ENCODE measurements at regions not wholly inside any gene's neighbourhood (a gene's known extent, or its start where the extent isn't known, plus 50 kb on each side); places are given as distances from the start of the nearest gene placed in this dataset.

DNA sequence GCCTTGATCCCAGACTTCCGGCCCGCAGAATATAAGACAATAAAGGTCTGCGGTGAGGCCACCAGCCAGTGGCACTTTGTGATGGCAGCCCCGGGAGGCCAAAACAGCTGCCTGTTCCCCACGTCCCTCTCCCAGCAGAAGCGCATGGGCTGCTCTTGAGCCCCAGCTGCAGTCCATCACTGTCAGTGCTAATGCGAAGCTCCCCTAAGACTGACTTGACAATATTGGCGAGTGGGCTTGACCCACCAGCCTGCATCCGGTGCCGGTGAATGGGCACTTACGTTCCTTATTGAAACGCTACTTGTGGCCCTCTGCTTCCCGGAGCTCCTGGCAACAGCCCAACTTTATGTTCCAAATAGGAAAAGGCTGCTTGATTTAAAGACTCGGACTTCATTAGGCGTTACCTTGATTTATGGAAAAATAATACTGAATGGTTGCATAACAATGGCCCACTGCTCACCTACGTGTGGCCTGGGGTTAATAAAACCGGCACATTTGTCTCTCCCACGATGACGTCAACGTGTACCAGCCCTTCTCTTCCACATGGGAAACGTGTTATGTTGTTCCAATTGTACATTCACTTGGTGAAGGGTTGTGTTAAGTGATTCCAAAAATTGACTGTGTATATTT lies 93.4 kb upstream of the SEPTIN5 start:
- no peak for DNase-seq (ENCODE audit: extremely low read depth in 1 of 2, low read depth in 1 of 2)

DNA sequence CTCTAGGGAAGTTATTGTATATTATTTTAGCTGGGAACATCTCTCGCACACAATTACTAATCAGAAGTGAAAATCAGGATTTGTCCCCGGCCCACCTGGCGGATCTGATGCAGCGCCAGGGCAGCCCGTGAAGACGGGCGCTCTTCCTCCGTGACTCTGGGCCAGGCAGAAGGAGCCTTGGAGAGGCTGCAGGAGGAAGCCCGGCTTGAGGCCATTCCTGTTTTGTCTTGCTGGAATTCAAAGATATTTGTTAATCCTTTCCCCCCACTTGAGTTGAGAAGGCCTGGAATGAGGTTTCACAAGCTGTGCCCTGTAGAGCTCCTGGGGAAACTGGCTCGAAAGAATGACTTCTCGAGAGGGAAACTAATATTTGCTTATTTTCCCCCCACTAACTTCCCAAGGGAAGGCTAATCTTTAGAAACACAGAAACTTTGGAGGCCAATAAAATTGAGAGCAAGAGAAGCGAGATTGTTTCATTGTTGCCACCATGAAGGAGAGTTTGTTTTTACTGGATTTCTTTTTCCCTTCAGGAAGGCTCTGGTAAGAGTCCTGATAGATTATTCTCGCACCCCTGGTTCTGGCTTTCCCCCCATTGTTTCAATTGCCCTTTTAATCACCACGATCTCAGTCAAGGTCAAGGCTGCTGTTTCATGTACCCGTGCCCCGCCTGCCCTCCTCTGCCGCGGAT lies 92.8 kb upstream of the SEPTIN5 start:
- DNase-seq (ENCODE audit: extremely low read depth in 1 of 2, low read depth in 1 of 2): no peak

DNA sequence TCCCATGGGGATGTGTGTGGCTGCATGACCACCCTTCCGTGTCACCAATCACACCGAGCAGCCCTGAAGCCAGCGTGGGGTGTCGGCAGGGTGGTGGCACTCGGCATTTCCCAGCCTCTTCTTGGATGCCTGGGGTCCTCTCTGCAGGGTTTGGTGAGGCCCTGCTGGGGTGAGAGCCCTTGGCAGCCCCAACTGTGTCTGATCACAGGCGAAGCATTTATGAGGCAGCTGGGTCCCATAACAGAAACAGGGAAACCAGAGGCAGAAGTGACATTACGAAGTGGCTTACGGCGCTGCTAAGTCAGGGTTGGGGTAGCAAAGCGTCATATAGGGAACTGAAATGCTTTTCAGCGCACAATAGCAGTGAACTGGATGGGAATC lies 92.3 kb upstream of the SEPTIN5 start:
- no peak for DNase-seq (ENCODE audit: extremely low read depth in 1 of 2, low read depth in 1 of 2)

GRCh38 chr22:19625331-19626041 lies 88.8 kb upstream of the SEPTIN5 start:
- DNase-seq (ENCODE audit: extremely low read depth in 1 of 2, low read depth in 1 of 2): no peak

DNA sequence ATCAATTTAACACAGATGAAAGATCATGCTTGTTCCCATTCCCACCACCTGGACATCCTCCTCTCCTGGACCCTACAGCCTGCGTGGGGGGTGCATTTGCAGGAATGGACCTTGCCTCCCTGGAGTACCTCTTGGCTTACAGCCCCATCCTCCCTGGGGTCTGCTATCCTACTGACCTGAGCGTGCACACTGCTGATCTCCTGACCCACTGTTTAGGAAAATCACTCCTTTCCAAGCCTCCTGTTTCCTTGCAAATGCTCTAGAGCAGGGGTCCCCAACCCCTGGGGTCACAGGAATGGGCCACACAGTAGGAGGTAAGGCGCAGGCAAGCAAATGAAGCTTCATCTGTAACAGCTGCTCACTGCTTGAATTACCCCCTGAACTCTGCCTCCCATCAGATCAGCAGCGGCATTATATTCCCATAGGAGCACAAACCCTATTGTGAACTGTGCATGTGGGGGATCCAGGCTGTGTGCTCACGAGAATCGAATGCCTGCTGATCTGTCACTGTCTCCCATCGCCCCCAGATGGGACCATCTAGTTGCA lies 88.2 kb upstream of the SEPTIN5 start:
- DNase-seq (ENCODE audit: extremely low read depth in 1 of 2, low read depth in 1 of 2): no peak

DNA sequence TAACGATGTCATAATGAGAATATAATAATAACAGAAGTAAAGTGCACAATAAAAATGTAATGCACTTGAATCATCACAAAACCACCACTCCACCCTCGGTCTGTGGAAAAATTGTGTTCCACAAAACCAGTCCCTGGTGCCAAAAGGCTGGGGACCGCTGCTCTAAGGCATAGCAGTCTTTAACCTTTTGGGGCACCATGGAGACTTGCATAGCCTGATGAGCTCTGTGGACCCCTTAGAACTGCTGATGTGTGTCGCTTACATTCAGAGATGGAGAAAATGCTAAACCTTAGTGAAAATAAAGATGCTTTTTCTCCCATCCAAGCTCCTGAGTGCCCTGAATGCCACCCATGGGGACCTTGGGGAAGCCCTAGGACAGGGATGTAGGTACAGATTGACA lies 87.6 kb upstream of the SEPTIN5 start:
- DNase-seq (ENCODE audit: extremely low read depth in 1 of 2, low read depth in 1 of 2): no peak

DNA sequence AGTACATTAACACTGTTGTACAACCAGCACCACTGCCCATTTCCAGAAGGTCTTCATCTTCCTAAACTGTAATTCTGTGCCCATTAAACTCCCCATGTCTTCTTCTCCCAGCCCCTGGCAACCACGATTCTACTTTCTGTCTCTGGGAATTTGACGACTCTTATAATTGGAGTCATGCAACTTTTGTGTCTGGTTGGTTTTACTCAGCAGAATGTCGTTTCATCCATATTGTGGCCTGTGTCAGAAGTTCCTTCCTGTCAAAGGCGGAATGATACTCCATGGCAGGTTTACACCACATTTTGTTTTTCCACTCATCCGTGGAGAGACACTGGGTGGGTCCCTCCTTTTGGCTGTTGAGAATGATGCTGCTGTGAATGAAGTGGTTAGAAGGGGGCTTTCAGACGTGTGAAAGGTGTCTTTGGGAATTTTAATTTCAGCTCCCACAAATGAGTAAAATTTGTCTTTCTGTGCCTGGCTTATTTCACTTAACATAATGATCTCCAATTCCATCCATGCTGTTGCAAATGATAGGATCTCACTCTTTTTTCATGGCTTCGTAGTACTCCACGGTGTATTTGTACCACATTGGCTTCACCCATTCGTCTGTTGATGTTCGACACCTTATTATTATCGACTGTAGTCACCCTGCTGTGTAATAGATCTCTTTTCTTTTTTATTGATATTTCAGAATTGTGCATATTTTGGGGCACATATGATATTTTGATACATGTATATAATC lies 86.1 kb upstream of the SEPTIN5 start:
- DNase-seq (ENCODE audit: extremely low read depth in 1 of 2, low read depth in 1 of 2): no peak

DNA sequence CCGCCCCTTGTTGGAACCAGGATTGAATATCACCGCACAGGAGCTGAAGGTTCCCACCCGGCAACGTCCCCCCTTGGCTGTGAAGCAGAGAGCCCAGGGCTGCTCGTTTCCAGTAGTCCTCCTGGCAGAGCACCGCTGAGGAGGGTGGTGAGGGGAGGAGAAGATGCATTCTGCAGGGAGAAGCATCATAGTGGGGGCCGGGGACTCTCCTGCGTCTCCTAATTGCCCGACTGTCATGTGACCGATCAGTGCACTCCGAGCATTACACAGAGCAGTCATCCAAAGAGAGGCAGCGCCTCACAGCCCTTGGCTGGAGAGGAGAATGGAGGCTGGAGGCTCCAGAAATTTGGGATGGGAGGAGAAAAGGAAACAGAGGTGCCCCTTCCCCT lies 85.0 kb upstream of the SEPTIN5 start:
- no peak for DNase-seq (ENCODE audit: extremely low read depth in 1 of 2, low read depth in 1 of 2)

- DNase-seq (ENCODE audit: extremely low read depth in 1 of 2, low read depth in 1 of 2): peak; percentile 49 to 78
Measured at GRCh38 chr22:19629720-19630419, 84.4 kb upstream of the SEPTIN5 start.

GRCh38 chr22:19630614-19631013 lies 83.7 kb upstream of the SEPTIN5 start:
- DNase-seq (ENCODE audit: extremely low read depth in 1 of 2, low read depth in 1 of 2): no peak

DNA sequence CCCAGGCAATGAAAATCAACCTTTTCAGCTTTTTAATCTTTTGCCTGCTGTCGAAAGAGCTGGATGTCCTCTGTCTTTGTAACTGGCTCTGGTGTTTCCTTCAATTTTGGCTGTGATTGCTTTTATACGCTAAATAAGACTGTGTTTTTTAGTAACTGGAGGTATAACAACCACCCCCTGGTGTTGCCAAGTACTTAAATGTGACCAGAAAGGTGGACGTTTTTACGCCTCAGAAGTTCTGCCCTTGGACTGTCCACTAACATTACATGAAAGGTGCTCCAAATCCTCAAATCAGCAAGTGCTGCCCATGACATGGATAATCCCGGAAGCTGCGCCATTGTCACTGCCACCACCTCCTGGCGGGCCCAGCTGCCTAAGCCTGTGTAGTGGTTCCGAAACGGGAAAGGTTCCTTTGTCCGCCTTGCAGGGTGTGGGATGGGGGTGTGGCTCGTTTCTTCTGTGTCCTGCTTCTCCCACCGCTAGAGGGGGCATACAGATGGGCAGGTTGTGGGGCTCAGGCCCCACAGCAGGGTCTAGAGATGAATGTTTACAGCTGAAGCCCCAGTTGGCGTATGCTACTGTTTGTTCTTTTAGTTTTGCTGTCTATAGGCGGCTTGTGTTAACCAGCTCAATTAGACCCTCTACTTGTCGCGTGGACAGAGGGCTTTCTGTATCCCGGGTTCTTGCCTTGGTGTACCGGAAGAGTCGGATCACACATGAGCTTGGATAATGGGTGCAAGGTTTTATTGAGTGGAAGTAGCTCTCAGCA lies 82.2 kb upstream of the SEPTIN5 start:
- DNase-seq (ENCODE audit: extremely low read depth in 1 of 2, low read depth in 1 of 2): no peak

- DNase-seq (ENCODE audit: extremely low read depth in 1 of 2, low read depth in 1 of 2): no peak
Measured at GRCh38 chr22:19632668-19633148, 81.6 kb upstream of the SEPTIN5 start.

GRCh38 chr22:19634226-19634975 lies 79.9 kb upstream of the SEPTIN5 start:
- DNase-seq (ENCODE audit: extremely low read depth in 1 of 2, low read depth in 1 of 2): no peak

- no peak for DNase-seq (ENCODE audit: extremely low read depth in 1 of 2, low read depth in 1 of 2)
Measured at GRCh38 chr22:19635644-19636043, 78.7 kb upstream of the SEPTIN5 start.

- no peak for DNase-seq (ENCODE audit: extremely low read depth in 1 of 2, low read depth in 1 of 2)
Measured at GRCh38 chr22:19636696-19637407, 77.5 kb upstream of the SEPTIN5 start.

DNA sequence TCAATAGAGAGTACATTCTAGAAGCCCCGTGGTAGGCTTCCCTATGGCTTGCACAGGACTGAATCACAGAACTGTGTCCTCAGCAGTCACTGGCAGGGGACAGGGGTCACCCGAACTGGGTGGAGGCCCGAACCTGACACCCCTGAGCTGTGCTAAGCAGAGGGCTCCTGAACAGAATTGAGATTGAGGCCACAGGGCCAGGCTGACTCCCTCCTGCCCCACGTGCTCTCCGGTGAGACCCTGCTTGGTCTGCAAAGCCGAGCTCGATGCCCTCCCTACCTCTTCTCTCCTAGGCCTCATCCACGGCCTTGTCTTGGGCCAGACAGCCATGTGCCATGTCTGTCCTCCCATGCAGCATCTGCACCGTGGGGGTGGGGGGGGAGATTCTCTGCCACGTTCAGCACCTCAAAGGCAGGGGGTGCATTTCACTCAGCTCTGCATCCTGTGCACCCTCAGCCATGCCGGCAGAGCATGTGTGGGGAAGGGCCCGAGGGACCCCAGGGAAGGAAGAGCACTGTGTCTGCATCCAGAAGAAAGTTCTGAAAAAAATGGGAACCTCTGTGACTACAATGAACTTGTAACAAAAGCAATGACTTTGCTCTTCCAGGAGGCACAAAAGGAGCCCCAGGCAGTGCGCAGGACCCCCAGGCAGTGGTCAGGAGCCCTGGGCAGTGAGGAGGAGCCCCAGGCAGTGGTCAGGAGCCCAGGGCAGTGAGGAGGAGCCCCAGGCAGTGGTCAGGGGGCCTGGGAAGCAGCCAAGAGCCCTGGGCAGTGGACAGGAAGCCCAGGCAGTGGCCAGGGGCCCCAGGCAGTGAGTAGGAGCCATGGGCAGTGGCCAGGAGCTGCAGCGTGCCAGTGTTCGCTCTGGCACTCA lies 76.7 kb upstream of the SEPTIN5 start:
- no peak for DNase-seq (ENCODE audit: extremely low read depth in 1 of 2, low read depth in 1 of 2)

GRCh38 chr22:19638282-19639015 lies 75.9 kb upstream of the SEPTIN5 start:
- no peak for DNase-seq (ENCODE audit: extremely low read depth in 1 of 2, low read depth in 1 of 2)
